Stimulated activated CD8-positive, alpha-beta memory T cell treated with anti-CD3 and anti-CD28 coated beads, Interleukin-4, amount 100 ng/mL, for 24 hours (primary cell): ENCODE measurements at regions not wholly inside any gene's neighbourhood (a gene's known extent, or its start where the extent isn't known, plus 50 kb on each side); places are given as distances from the start of the nearest gene placed in this dataset.
"Not testable (repeated sequence)": the region's sequence is repeated elsewhere in the genome, so short reads cannot be mapped to it uniquely, and the experiment has no call there.

Experiments
- DNase-seq: peaks from one replicate; pipeline ENCODE4 v3.0.0-alpha.2; 2020; ENCODE audit warnings: low read depth

DNA sequence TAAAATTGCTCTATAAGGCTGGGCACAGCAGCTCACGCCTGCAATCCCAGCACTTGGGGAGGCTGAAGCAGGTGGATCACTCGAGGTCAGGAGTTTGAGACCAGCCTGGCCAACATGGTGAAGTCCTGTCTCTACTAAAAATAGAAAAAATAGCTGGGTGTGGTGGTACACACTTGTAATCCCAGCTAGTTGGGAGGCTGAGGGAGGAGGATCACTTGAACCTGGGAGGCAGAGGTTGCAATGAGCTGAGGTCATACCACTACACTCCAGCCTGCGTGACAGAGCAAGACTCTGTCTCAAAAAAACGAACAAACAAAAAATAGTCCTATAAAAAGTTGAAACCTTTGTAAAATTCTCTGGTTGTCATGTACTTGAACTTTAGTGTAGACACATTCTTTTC, 93.0 kb upstream of the KIF26B start:
- DNase-seq: not testable (repeated sequence)

DNA sequence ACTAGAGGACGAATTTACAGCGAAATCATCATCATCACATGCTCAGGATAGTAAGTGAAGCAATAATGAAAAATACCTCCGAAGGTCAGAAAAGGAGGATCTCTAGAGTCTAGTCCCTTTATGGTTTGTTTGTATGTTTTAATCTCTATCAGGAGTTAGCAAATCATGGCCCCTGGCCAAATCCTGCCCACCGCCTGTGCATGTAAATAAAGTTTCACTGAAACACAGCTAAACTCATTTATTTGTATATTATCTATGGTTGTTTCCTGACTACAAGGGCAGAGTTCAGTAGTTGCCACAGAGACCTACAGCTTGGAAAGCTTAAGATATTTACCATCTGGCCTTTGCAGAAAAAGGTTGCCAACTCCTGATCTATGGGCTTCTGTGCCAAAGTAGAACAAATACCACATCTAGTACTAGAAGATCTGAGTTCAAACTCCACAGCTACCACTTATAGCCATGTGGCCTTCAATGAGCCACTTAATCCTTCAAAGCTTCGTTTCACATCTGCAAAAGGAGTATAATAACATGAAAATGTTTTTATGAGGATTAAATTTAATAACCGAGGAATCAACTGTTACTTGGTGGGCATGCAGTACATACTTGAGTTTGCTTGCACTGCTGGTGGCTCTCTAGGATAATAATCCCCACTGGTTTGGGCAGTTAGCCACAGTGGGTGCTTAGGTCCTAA, 94.0 kb upstream of the KIF26B start:
- DNase-seq: no peak

DNA sequence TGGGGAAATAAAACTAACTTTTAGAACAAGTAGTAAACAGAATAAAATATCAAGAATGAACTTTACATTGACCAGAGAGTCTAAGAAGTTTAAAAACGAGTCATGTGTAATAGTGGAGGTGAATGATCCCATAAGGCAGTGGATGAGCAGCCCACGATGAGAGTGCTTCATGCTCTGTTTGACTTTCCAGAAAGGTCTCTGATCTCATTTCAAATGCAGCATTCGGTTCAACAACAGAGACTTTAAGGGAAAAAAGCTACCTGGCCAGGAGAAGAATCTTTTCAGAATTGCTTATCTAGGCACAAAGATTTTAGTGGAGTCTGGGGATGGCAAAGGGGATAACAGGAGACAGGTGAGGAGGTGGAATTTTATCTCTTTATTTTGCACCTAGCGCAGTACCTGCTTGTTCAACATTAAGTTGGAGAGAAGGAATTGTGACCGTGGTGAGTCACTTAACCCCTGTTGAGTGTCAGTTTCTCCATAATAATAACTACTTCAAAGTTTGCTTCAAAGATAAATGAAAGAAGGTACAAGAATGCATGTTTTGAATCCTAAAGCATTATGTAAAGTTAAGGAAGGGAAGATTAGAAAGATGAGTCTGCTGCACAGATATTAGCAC, 94.9 kb upstream of the KIF26B start:
- no peak for DNase-seq

DNA sequence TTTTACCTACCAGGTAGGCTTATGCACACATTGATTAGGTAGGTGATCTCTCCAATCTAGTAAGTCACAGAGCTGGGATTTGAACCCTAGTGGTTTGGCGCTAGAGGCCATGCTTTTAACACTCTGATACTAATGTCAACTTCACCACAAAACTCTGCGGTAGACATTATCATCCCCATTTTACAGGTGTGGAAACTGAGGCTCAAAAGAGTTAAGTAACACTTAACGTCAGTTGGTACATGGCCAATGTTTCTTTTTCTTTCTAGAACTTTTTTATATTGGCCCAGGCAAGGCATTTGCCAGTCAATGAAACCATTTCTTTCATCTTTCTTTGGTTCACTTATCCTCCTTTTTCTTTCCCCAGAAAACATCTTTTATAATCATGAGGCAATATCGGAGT, 95.9 kb upstream of the KIF26B start:
- DNase-seq: no peak

DNA sequence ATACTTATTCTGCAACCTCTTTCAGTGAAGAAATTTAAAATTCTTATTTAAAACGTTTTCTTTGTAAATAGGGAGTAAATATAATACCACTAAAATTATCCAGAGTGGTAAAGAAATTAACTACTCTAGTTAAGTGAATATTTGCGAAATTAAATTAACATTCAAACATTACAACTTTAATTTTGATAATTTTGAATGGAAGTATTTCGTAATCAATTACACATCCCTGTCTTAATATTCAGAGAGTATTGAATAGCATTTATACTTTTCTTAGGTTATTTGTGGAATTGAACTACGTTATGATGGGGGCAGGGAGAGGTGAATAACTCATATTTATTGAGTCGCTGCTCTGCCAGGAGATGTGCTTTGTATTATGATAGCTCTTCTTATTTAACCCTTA, 96.3 kb upstream of the KIF26B start:
- no peak for DNase-seq

DNA sequence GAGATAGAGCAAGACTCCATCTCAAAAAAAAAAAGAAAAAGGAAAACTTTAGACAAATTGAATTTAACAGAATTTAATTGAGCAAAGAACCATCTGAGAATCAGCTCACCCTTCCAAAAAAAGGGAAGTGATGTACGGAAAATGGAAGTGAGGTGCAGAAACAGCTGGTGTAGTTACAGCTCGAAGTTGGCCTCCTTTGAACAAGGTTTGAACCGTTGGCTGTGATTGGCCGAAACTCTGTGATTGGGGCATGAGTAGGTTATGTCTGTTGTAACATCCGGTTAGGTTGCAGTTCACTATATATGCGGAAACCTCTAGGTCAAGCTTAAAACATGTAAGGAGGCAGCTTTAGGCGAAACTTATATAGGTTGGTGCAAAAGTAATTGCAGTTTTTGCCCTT, 97.9 kb upstream of the KIF26B start:
- DNase-seq: no peak

DNA sequence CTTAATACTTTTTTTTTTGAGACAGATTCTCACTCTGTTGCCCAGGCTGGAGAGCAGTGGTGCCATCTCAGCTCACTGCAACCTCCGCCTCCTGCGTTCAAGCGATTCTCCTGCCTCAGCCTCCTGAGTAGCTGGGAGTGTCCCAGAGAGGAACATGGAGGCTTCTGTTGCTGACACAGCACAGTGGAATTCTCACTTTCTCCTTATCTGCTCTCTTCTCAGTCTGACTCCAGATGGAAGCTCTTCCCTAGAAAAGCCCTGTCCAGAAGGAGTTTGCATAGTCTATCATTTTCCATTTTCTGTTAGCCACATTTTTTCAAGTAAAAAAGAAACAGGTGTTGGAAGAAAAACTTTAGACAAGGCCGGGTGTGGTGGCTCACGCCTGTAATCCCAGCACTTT, 98.5 kb upstream of the KIF26B start:
- DNase-seq: not testable (repeated sequence)

DNA sequence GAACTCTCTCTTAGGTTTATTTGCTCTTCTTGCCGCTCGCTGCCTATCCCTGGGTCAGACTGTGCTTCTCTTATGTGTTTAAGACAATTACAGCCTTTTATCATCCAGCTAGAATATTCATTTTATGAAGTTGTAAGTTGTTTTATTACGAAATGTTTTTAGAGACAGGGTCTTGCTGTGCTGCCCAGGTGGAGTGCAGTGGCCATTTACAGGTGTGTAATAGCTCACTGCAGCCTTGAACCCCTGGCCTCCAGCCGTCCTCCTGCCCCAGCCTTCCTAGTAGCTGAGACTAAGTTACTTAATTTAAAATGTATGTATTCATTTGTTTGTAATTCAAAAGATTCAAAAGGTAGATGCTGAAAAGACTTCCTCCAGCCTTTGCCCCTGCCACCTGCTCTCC, 99.0 kb upstream of the KIF26B start:
- DNase-seq: no peak

DNA sequence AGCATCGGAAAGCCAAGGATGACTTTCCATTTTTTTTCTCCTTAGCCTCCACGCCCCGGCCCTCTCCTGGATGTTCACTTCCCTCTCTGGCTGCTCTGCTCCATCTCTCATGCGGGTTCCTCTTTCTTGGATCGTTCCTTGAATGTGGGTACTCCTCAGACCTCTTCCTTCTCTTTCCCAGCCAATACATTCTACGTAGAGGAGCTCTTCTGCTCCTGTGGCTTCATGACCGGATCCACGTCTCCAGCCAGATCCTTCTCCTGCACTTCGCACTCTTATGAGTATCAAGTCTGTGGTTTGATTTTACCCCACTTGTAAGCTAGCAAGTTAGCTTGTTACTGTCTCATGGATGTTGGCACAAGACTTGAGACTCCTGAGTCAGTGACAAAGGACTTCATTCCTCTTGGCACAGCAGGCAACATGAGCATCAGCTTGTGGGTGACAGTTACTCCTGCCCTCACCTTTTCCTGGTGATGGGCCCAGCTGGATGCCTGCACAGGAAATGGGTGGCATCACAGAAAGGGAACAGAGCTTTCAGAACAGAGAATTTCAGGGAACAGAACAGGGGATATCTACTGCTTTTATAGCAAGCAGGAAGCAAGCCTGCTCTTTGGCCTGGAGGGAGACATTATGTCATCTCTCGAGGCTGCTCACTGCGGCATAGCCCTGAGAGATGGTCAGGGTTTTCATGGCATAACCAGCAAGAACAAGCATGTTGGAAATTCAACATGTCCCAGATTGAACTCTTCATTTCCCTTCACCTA, 100.1 kb upstream of the KIF26B start:
- DNase-seq: no peak

DNA sequence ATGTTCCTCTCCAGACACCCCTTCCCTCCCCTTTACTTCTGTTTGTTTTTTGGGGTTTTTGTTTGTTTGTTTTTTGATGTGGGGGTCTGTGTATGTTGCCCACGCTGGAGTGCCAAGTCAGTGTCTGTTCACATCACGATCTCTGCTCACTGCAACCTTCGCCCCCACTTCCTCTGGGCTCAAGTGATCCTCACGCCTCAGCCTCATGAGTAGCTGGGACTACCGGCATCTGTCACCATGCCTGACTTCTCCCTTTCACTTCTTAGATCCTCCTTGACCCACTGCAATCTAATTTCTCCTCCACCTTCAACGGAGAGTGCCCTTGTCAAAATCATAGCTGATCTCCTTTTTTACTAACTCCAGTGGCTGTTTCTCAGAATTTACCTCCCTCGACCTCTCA, 100.7 kb upstream of the KIF26B start:
- no peak for DNase-seq

DNA sequence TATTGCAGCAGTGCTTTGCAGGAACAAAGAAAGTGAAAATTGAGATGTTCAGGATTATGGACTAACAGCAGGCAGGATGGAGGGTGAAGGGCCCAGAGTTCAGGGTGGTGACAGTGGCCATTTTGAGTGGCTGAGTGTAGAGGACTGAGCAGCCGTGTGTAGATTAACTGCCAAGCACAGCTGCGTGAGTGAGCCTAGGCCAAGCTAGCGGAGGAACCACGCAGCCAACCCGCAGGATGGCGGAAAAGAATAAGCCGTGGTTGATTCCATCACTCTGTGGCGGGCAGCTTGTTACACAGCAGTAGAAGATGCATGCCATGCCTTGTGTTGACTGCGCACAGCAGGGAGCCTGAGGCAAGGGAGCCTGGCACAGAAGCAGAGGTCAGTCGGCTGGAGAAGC, 102.5 kb upstream of the KIF26B start:
- DNase-seq: no peak

DNA sequence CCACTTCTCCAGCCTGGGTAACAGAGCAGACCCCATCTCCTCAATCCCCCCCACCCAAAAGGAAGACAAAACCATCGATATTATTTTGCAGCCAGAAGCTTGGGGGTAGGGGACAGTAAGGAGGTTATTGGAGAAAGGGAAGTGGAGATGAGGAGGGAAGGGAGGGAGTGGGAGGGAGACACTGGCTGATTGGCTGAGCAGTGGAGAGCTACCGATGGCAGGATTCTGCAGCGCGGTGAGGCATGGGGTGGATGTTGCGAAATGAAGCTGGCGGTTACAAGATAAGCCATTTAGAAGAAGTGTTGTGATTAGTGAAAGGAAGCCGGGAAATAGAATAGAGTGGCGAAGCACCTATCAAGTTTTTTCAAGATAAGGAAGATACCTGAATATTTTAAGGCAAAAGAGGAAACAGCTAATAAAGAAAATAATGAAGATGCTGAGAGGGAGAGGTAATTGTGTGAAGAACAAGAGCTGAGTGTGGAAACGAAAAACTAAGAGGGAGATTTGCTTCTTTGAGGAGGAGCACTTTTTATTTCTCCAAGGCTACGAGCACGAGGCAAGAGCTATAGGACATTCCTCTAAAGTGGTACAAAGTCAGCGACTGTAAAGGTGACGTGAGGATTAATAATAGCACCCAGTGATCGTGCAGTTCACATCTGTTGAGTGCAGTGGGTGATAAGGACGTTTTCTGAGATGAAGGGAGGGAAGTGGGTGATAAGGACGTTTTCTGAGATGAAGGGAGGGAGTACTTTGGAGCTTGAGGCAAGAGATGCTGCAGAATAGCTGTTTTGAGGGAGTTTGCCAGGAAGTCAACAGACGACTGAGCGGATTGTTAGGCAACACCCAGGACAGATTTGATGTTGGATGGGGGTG, 103.2 kb upstream of the KIF26B start:
- no peak for DNase-seq

DNA sequence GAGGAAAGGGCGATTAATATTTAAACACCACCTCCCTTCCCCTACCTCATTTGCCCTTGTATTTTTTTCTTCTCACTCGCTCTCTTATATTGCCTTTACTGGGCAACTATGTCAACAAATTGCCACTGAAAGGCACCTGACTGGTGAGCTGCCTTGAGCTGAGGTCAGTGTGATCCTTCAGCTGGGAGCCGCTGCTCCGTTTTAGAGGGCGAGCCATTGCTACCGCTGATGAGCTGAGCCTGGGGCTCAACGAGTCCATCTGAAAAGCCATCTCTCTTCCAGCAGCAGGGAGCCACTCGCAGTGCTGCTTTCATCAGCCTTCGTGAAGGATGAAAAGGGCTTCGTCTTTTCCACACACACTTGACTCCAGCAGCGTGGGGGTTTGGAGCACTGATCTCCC, 108.0 kb upstream of the KIF26B start:
- no peak for DNase-seq

DNA sequence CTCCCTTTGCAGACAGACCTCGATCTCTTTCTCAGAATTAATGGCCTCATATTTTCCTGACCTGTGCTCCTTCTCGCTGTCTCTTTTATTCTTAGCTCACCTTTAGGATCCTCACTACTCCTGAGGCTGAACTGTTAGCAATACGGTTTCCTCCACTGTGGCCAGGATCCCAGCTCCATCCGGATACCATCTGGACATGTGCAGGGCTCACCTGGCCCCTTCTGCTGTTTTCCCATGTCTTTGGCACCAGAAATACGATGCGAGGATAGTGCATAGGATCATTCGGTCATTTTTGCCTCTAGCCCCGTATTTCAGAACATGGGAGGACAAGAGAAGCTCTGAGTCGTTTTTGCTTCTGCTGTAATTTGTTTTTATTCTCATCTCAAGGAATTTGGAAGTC, 108.5 kb upstream of the KIF26B start:
- no peak for DNase-seq

DNA sequence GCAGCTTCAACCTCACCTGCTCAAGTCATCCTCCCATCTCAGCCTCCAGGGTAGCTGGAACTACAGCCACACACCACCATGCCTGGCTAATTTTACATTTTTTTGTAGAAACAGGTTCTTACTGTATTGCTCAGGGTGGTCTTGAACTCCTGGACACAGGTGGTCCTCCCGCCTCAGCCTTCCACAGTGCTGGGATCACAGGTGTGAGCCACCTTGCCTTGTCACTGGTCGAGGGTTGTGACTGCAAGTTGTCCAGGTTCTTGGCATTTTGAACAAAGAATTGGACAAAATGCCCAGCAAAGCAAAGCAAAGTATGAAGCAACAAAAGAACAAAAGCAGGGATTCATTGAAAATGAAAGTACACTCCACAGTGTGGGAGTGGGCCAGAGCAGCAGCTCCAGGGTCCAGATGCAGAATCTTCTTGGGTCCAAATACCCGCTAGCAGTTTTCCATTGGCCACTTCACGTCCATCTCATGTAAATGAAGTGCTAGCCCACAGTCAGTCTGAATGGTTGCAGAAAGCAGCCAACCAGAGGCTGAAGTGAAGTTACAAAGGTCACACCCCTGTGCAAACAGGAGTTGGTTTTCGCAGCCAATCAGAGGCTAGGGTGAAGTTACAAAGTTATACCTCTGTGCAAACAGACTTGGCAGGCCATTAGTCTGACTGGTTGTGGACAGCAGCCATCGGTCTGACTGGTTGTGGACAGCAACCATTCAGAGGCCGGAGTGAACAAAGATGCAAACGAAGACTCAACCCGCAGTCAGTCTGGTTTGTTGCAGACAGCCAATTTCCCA, 109.5 kb upstream of the KIF26B start:
- DNase-seq: no peak

DNA sequence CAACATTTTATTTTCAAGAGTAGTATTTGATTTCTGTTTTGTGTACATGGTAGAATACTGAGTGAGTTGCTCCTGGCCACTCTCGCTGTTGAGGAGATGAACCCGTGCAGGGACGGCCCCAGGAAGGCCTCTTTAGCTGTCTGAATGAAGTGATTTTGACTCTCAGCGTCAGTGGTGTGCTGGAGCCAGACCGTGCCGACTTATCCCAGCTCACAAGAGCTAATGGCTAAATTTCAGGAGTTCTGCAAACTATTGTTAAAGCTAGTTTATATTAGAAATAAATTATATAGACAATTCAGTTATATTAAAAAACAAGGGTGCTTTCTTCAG, 111.2 kb upstream of the KIF26B start:
- DNase-seq: no peak

DNA sequence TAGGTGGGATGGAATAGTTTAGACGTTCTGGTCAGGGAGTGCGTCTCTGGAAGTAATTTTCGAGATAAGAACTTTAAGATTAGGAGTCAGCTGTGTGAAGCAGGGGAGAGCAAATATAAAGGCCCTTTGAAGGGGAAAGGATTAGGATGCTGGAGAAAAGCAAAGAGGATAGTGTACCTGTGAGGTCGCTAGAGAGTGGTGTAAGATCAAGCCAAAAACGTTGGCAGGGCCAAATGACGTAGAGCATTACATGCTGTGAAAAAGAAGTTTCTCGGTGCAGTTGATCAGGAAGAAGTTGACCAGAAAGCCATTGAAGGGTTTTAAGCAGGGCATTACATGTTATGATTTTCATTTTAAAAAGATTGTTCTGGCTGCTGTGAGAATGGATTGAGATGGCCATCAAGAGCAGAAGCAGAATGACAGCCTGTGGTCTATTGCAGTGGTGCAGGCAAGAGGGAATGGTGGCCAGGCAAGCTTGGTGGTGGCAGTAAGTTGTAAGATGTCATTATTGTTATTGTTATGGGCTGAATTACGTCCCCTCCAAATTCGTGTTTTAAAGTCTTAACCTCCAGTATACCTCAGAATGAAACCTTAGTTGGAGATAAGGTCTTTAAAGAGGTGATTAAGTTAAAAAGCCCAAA, 113.6 kb upstream of the KIF26B start:
- no peak for DNase-seq

DNA sequence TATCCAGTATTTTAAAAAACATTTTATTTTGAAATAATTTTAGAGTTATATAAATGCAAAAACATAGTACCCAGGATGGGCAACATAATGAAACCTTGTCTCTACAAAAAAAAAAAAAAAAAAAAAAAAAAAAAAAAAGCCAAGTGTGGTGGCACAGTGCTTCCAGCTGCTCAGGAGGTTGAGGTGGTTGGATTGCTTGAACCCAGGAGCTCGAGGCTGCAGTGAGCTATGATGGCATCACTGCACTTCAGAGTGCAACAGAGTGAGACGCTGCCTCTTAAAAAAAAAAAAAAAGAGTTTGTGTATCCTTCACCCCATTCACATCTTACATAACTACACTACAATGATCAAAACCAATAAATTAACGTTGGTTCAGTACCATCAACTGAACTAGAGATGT, 115.6 kb upstream of the KIF26B start:
- no peak for DNase-seq

DNA sequence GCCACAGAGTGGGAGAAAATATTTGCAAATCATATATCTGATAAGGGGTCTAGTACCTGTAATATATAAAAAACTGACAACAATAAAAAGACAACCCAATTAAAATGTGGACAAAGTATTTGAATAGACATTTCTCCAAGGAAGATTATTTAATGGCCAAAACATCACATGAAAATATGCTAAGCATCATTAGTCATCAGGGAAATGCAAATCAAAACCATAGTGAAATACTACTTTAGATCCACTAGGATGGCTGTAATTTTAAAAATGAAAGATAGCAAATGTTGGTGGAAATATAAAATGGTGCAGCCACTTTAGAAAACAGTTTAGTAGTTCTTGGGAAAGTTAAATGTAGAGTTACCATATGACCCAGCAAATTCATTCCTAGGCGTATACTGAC, 118.7 kb upstream of the KIF26B start:
- no peak for DNase-seq

DNA sequence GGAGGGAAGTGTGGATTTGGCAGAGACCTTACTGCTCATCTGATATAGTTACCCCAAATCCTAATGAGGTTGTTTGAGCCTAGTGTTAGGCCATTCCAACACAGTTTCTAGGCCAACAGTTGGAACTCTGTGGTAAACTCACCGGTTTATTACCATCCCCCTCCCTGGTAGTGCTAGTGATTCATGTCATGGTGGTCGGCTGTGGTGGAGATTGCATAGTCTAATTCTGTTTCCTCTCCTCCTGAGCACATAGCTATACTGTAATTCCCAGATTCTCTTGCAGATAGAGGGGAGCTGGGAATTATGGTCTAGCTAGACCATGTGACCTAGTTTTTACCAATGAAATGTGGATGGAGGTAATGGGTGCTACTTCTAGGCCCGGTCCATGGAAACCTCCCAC, 123.7 kb upstream of the KIF26B start:
- DNase-seq: no peak

DNA sequence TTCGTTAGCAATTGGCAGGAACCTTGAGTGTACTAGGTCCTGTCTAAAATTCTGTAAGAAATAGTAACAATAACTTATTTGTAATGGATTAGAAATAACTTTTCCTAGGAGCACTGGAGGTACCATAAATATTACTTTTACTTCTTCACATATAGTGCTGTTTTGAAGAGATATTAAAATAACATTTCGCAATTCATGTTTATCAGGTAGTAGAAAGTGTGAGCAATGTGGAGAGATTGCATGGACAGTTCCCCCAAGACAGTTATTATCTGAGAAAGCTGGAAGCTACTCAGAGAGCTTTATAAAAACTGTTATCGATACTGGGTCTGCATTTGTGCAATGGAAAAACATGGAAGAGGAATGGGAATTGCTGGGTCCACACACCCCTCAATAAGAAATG, 128.5 kb upstream of the KIF26B start:
- no peak for DNase-seq
